Body of pancreas (tissue), 4 donors: ENCODE measurements at regions not wholly inside any gene's neighbourhood (a gene's known extent, or its start where the extent isn't known, plus 50 kb on each side); places are given as distances from the start of the nearest gene placed in this dataset.

Source experiments
- ATAC-seq: fragments of 150-250 bp; one replicate; pipeline ENCODE4 v1.9.1; 2016
- DNase-seq, 4 donors: peaks; one replicate each; pipeline ENCODE4 v3.0.0-alpha.2; 2019
- H3K27ac ChIP-seq, 4 donors: fragments of 200-600 bp; sonication (generic); 1 replicate in 3 of 4; 2 replicates in 1 of 4; pipeline versions ENCODE4 v1.5.1 to v1.6.1; 2016 to 2019; ENCODE audit warnings: mild to moderate bottlenecking in 1 of 4, mixed read lengths in 1 of 4, moderate library complexity in 1 of 4
- H3K27me3 ChIP-seq, 2 donors: fragments of 200-600 bp; sonication (generic); one replicate each; pipeline ENCODE4 v1.6.0; 2016; ENCODE audit warnings: mild to moderate bottlenecking in 1 of 2
- H3K36me3 ChIP-seq, 2 donors: fragments of 200-600 bp; sonication (generic); replicated peaks in 1 of 2; 2 replicates each; pipeline ENCODE4 v1.5.1; 2016; ENCODE audit warnings: low read depth in 2 of 2; ENCODE audit not compliant: insufficient read depth in 1 of 2
- H3K4me1 ChIP-seq: fragments of 200-600 bp; sonication (generic); one replicate; pipeline ENCODE4 v1.6.0; 2016
- H3K4me3 ChIP-seq, 2 donors: fragments of 200-600 bp; sonication (generic); 1 replicate in 1 of 2; 2 replicates in 1 of 2; pipeline ENCODE4 v1.5.1; 2016 to 2019
- H3K9me3 ChIP-seq, 3 donors: fragments of 200-600 bp; sonication (generic); 1 replicate in 2 of 3; 2 replicates in 1 of 3; pipeline ENCODE4 v1.5.1; 2016
- CTCF ChIP-seq, 7 experiments: fragments of 450-650 bp in 4 of 7; fragments of 200-600 bp in 3 of 7; sonication (generic) in 3 of 7; IDR thresholded peaks; one replicate each; pipeline ENCODE4 v1.5.1; 2016 to 2019; ENCODE audit warnings: antibody characterized with exemption in 7 of 7
- POLR2A ChIP-seq, 3 donors: fragments of 450-650 bp; IDR thresholded peaks; one replicate each; pipeline ENCODE4 v1.6.1; 2016; ENCODE audit warnings: antibody characterized with exemption in 3 of 3, mild to moderate bottlenecking in 2 of 3
- WGBS, 2 donors: methylation state at CpG; one replicate each; pipeline ENCODE4 v1.1.5; 2017; 5-methylcytosine and 5-hydroxymethylcytosine counted together
- intact Hi-C: fragments of 100-400 bp; cut with DNase I; formaldehyde crosslinking; loops from one replicate; pipeline ENCODE4 v1.15.1; 2023

- Histone ChIP-seq H3K27me3 (no peaks in the 10 kb centered on the region), H3K9me3 (no peaks in the 10 kb centered on the region), H3K36me3 (no peaks in the 10 kb centered on the region), H3K4me3 (no peak overlapping the region), H3K4me1 (no peaks in the 10 kb centered on the region), H3K27ac (no peak overlapping the region)
- intact Hi-C loops = no loop called here
- no peak for TF ChIP-seq CTCF (IDR thresholded peaks at IDR 0.05)
- 41 to 54% methylated on average over 4 of the region's 4 CpGs for WGBS, 2 donors
- no peak for ATAC-seq
- DNase-seq = no peak
Observed at GRCh38 chr11:112842151-112842550, 119.1 kb upstream of the NCAM1 start.

- H3K27me3 ChIP-seq = no peaks in the 10 kb centered on the region
- DNase-seq (no peak), ATAC-seq (no peak)
- intact Hi-C loops = no loop called here
- no peaks in the 10 kb centered on the region for H3K4me1 ChIP-seq
- no peak overlapping the region for H3K4me3 ChIP-seq
- no peaks in the 10 kb centered on the region for H3K36me3 ChIP-seq
- H3K27ac ChIP-seq = no peak overlapping the region
- H3K9me3 ChIP-seq = no peaks in the 10 kb centered on the region
- no peak for TF ChIP-seq POLR2A (IDR thresholded peaks at IDR 0.05)
- no peak for TF ChIP-seq CTCF (IDR thresholded peaks at IDR 0.05)
Observed at GRCh38 chr11:112844517-112844916, 116.7 kb upstream of the NCAM1 start.

- H3K36me3 ChIP-seq = no peaks in the 10 kb centered on the region
- TF ChIP-seq POLR2A (IDR thresholded peaks at IDR 0.05) (no peak), CTCF (IDR thresholded peaks at IDR 0.05) (no peak)
- no peaks in the 10 kb centered on the region for H3K9me3 ChIP-seq
- intact Hi-C loops = no loop called here
- DNase-seq = no peak
- no peak for ATAC-seq
- H3K4me3 ChIP-seq = no peak overlapping the region
- no peak overlapping the region for H3K27ac ChIP-seq
- no peaks in the 10 kb centered on the region for H3K4me1 ChIP-seq
- no peaks in the 10 kb centered on the region for H3K27me3 ChIP-seq
- 77 to 79% methylated on average over 4 of the region's 4 CpGs for WGBS, 2 donors
Observed at GRCh38 chr11:112847568-112847967, 113.7 kb upstream of the NCAM1 start.

GRCh38 chr11:112852143-112852866, 108.9 kb upstream of the NCAM1 start:
- no peak for DNase-seq
- Histone ChIP-seq H3K4me1 (no peaks in the 10 kb centered on the region), H3K4me3 (no peak overlapping the region), H3K36me3 (no peaks in the 10 kb centered on the region), H3K27ac (no peak overlapping the region), H3K27me3 (no peaks in the 10 kb centered on the region), H3K9me3 (no peaks in the 10 kb centered on the region)
- WGBS, 2 donors = 57 to 65% methylated on average over 5 of the region's 5 CpGs
- TF ChIP-seq CTCF (IDR thresholded peaks at IDR 0.05) (no peak), POLR2A (IDR thresholded peaks at IDR 0.05) (no peak)
- intact Hi-C loops = no loop called here
- ATAC-seq = no peak

GRCh38 chr11:112856133-112856532, 105.1 kb upstream of the NCAM1 start:
- no peak for ATAC-seq
- no peak for DNase-seq
- intact Hi-C loops = no loop called here
- TF ChIP-seq POLR2A (IDR thresholded peaks at IDR 0.05) (no peak), CTCF (IDR thresholded peaks at IDR 0.05) (no peak)
- Histone ChIP-seq H3K27me3 (no peaks in the 10 kb centered on the region), H3K36me3 (no peaks in the 10 kb centered on the region), H3K4me3 (no peak overlapping the region), H3K9me3 (no peaks in the 10 kb centered on the region), H3K4me1 (no peaks in the 10 kb centered on the region), H3K27ac (no peak overlapping the region)
- 54 to 67% methylated on average over 4 of the region's 4 CpGs for WGBS, 2 donors
